ENCODE measurements at regions not wholly inside any gene's neighbourhood (a gene's known extent, or its start where the extent isn't known, plus 50 kb on each side); places are given as distances from the start of the nearest gene placed in this dataset.

DNA sequence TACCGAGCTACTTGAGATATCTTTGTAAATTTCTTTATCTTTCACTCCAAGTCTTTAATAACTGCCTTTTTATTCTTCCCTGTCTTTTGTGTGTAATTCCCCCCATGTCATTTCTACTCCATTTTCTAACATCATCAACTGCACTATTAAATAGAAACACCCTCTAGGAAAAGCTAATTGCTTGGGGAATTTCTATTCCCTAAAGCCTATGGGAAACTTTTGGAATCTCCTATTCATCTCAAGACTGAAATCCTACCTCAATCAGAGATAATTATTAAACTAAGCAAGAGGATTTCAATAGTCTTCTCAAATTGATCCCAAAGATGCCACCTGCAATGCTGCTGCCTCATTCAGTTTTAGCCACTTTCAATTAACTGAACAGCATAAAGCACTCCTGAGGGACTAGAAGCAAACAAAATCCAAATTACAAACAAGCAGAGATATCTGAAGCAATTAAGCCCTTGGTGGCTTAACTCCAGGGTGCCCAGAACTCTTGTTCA, 598.7 kb downstream of the IGSF11 start:
- no peak for DNase-seq (ENCODE audit: low spot score)

DNA sequence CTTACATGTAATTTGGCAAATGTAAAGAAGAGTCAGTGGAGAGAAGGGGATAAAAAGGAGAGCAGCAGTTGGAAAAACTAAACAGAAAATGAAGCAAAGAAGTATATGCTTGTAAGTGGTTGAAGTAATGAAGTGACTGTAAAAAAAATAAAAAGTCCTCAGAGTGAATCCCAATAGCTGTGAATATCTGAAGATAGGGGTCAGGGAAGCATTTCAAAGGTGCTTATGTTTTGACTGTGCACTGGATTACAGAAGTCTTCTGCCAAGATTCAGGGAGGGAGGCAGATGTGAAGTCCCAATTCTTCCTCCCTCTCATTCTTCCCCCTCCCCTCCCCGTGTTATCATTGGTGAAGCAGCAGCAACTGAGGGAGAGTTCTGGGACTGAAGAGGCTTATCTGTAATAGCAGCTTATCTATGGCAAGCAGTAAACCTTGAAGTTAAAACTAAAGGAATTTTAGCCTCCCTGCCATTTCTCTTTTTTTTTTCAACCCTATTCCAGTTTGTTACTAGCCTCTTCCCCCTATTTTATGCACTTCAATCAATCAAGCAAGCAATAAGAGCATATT, 597.9 kb downstream of the IGSF11 start:
- DNase-seq (ENCODE audit: low spot score): no peak

DNA sequence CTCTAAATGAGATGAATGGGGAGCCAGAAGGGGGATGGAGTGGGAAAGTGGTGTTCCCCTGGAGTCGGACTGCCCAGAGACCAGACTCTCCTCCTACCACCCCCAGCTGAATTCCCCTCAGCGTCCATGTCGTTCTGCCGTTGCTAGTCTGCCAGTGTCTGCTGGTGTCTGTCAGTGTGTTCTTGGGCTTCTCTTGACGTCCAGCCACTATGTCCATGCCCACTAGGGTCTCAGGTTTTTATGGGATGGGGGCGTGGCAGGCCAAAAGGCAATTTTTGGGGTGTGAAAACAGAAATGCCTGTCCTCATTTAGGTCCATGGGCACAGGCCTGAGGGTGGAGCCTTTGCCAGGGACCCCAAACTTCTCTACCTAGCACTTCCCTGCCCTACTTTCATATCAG, 589.6 kb downstream of the IGSF11 start:
- DNase-seq (ENCODE audit: low spot score): no peak

DNA sequence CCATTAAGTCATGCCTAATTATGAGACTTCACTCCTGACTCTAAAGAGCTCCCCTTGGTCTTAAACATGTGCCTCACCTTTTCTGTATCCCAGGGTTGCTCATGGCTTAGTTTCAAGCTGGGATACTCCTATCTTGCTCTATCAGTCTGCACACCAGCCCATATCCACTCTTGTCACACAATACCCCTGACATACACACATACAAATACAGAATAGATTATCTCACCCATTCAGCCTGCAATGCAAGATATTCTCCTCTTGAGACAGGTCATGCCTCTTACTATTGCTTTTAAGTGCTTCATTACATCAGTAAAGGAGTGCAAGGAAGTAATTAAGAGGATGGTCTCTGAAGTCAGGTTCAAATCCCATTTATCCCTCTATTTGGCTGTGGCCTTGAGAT, 587.3 kb downstream of the IGSF11 start:
- no peak for DNase-seq (ENCODE audit: low spot score)

DNA sequence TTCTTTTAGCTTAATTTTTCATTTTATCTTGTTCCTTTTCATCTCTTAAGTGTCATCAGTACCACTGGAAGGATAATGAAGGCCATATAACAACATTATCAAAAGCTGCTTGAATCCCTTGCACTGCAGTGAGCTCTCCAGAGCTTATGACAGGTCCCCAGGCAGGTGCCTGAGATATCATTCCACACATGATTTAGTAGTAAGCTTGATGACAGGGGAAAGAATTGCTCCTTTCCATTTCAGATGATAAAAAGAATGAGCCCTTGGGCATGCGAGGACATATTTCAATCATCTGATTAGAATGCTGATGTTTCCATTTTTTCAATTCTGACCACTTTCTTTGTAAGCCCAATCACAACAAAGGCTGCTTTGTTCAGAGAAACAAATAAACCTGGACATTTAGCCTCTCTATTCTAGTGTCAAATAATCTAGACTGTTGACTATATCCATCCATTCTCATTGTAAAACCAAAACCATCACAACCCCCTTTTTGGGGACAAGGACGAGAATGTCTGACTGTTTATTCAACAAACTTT, 567.8 kb downstream of the IGSF11 start:
- DNase-seq (ENCODE audit: low spot score): no peak

DNA sequence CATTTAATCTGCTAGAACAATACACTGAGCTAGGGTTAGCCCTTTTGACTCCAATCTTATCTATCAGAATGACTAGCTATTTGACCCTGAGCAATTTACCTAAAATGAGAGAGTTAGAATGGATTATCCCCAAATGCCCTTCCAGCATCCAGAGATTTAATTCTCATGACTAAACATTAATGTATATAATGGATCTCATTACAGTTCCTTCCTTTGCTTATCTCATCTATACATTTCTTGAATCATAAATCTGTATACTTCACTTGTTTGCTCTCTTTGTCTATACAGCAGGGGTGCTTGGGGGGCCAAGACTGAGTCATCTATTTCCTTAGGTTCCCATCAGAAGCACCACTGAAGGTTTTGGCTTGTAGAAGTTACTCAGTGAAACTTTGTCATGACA, 565.8 kb downstream of the IGSF11 start:
- DNase-seq (ENCODE audit: low spot score): no peak

DNA sequence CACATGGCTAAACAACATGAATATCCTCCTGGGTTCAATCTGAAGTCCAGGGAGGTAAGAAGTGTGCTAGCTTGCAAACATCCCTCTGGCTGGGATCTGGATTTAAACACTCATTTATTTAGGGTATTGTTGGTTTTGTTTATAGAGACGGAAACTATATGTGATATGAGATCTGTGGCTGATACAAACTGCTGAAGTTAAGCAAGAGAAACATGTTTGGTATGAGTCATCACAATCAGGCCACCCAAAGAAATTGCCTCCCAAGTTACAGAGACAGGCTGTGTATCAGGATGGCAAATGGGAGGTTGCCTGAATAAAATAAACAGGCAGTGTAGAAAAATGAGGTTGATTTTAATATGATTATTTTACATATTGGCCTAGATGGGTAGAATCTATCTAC, 562.1 kb downstream of the IGSF11 start:
- DNase-seq (ENCODE audit: low spot score): no peak

DNA sequence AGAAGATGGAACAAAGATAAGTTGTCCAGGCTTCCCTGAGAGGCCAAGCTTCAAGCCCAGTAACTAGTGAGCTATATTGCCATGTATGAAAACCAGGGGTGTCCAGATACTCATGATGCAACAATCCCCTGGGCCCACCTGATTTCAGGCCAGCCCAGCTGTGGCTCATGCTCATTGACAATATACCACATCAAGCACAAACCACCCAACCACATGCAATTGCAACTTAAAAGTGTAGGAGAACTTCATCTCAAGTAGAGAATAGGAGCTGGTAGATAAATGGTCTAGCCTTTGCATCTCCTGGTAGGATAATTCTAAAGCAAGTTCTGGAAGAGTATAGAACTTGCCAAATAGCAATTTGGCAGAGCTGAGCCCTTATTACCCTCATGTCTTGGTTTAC, 561.3 kb downstream of the IGSF11 start:
- DNase-seq (ENCODE audit: low spot score): no peak

DNA sequence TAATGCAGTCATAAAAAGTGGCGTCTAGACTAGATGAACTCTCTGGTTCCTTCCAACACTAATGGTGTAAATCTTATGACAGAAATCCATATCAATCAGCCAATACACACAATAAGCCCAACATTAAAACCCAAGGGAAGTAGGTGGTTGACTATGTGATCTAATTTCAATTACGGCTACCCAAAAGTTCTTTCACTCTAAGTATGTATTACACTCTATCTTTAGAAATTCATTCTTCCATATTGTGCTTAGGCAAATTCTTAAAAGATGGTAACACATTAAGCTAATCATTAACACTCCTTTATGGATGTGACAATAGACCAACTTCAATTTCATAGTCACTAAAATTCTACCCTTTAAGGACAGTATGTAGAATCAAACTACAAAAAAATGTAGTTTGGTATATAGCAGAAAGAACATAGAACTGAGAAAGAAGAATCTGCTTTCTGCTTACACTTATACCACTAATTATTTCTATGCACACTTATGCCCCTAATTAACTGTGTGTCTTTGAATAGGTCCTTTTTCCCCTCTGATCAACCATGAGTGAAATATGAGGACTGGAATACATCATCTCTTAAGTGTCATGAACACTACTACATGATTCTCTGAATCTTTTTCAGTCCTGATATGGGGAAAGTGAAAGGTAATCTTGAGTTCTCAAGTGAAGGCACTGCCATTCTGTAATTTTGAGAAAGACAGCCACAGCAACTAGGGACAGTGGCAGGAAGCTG, 557.6 kb downstream of the IGSF11 start:
- no peak for DNase-seq (ENCODE audit: low spot score)

DNA sequence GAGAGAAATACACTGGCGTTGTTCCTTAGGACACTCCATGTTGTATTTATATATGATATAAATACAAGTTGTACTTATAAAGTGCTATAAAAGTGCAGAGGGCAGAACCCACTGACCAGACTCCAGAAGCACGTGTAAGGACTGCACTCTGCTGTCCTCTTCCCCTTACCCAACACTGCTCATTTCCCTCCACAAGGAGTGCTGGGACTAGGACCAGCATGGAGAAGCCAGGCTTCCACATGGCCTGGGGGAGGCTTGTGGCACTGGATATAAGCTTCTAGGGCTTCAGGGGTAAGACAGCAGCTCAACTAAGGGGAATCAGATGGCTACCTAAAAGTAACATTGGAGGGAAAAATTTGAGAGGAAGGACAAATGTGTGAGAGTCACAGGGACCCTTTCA, 556.9 kb downstream of the IGSF11 start:
- DNase-seq (ENCODE audit: low spot score): no peak

DNA sequence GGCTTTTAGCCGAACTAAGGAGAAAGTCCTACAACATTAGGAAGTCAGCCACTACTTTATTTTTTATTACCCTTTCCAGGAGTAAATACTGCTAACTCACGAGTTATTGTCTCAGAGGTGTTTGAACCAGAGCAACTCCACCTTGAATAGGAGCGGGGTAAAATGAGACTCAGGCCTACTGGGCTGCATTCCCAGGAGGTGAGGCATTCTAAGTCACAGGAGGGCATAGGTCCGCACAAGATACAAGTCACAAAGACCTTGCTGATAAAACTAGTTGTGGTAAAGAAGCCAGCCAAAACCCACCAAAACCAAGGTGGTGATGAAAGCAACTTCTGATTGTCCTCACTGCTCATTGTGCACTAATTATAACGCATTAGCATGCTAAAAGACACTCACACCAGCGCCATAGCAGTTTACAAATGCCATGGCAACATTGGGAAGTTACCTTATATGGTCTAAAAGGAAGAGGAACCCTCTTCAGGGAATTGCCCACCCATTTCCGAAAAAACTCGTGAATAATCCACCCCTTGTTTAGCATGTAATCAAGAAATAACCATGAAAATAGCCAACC, 555.9 kb downstream of the IGSF11 start:
- no peak for DNase-seq (ENCODE audit: low spot score)

DNA sequence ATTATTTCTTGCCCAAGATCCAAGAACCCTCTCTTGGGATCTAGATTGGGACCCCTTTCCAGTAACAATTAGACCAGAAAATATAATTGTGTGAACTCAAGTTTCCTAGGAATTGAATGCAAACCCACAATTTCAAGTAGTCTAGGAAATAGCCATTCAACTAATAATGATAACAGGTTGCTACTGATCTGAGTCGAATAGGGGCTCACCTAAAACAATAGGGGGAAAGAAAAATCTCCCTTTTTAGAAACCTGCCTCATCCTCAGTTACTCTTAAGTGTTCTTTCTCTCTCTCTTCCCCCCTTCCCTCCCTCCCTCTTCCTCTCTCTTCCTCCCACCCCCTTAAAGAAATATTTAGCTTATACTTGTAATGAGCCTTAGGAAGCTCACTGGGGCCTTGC, 555.3 kb downstream of the IGSF11 start:
- DNase-seq (ENCODE audit: low spot score): no peak

DNA sequence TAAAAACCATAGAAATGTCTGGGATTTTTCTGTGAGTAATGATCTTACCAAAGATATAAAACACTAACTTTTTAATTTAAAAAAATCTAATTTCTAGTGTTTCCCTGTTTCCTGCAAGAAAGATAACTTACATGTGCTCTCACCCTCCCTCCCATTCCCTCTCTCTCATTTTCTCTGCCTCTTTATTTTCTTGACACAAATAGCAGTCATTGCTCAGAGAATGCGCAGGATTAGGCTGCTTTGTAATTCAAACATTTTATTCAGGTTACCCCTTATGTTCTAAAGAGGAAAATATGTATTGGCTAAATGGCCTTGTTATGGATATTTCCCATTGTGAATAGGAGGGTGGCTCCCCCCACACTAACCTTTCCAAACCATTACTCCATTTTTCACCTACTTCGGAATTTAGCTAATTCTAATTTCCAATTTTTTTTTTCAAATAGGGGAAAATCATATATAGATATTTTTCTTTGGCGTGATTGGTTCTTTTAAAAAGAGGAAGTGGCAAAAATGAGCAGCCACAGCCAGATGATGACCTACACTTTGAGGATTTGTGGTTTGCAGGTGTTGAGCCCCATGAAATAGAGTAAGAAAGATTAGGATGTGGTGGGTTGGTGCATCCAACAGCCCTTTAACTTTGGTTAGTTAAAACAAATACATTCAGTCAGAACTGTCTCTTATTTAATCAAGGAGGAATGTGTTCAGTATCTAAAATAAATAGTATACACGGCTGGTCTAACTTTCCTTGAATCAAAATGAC, 554.4 kb downstream of the IGSF11 start:
- DNase-seq (ENCODE audit: low spot score): no peak

DNA sequence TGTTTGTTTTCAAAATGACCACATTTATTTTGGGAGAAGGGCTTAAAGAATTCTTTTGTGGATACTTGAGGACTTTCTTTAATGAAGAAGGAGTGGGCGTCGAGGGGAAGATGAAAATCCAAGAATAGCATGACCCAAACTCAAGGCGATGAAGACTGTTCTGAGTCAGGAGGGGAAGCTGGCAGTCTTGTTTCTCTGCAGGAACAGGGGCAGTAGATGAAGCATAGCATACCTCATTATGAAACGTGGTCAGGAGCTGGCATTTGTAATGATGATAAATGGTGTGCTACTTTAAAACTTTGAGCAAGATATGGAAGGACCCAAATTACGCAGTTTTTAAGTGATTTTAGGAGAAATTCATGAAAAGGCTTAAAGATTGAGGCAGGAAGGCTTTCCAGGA, 549.0 kb downstream of the IGSF11 start:
- no peak for DNase-seq (ENCODE audit: low spot score)

DNA sequence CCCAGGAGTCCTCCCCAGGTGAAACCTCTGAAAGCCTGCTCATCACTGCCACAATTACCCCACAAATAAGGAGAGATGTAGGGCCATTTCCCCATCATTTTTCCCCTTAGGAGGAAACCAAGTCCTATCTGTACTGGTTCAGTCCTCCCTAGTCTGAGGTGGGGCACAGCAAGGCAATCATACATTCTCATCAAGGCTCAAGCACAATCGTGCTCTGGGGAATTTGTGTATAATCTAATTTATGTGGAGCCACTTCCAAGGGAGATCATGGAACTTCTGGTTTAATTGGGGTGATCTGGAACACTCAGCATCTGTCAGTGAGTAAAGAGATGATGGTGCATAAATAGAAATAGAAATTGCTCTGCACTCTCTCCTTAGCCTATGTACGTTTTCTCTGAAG, 546.9 kb downstream of the IGSF11 start:
- no peak for DNase-seq (ENCODE audit: low spot score)

DNA sequence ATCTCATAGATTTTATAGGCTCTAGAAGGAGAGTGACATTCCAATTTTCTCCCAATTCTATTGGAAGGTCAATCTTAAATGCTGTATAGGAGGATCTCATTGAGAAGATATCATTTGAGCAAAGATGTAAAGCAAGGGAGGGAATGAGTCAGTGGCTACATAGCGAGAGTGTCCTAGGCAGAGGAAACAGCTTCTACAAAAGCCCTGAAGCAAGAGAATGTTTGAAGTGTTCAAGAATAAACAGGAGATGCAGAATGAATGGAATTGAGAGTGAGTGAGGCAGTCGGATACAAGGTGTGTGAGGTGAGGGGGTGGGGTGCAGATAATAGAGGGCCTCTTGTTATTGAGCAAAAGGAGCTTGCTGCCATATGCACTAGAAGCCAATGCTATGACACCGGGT, 545.9 kb downstream of the IGSF11 start:
- no peak for DNase-seq (ENCODE audit: low spot score)

DNA sequence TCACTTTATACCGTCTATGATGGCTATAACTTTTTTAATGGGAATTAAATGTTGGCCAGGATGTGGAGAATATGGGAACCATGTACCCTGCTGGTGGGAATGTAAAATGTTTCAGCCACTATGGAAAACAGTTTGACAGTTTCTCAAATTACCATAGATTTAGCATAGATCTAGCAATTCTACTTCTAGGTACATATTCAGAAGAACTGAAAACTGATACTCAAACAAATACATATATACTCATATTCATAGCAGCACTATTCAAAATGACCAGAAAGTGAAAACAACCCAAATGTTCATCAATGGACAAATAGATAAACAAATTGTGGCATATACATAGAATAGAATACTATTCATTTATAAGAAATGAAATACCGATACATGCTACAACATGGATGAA, 539.4 kb downstream of the IGSF11 start:
- DNase-seq (ENCODE audit: low spot score): no peak

DNA sequence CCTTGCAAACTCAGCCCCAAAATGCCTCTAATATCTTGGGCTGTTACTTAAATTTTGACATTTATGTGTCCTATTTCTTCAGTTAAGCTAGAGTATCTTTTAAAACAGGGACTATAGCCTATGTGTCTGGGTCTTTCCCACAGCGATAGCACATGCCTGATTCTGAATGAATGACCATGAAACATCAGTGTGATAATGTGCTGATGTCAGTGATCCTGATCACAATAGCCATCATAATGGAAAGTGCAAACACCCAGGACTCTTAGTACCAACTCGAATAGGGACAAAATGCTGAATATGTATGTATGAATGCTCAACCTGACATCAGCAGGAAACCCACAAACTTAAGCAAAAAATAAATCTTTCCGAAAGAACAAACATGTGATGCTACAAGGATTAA, 537.4 kb downstream of the IGSF11 start:
- no peak for DNase-seq (ENCODE audit: low spot score)

DNA sequence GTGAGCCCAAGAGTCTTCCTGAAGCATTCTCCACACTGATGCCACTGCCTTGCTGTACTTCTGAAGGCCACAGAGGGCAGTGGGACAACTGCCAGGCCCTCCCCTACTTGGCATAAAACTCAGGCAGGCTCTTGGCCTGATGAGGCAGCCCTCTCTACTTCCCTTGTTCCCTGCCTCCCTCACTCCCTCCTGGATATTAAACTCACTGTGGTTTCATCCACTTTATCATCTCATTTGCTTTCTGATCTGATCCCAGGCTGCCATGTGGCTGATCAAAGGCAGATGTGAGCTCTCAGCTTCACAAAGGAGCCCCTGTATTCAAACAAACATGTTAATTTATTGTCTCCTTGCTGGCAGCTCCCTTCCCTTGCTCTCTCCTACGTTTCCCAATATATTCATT, 533.5 kb downstream of the IGSF11 start:
- DNase-seq (ENCODE audit: low spot score): no peak

DNA sequence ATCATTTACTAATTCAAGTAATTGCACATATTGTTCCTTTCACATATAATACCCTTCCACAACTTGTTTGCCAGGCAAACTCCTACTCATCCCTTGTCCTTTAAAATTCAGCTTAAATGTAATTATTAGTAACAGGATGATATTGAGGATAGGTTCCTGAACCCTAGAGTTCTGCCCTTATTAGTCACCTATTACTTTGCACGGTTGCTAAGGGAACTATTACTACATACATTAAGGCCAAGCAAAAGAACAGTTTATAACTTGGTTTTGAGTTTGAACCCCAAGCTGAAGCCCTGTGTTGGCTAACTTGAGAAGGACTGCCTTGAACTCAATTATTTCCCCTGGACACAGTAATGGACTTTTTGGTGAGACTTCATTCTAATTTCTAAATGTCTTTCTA, 529.7 kb downstream of the IGSF11 start:
- no peak for DNase-seq (ENCODE audit: low spot score)

DNA sequence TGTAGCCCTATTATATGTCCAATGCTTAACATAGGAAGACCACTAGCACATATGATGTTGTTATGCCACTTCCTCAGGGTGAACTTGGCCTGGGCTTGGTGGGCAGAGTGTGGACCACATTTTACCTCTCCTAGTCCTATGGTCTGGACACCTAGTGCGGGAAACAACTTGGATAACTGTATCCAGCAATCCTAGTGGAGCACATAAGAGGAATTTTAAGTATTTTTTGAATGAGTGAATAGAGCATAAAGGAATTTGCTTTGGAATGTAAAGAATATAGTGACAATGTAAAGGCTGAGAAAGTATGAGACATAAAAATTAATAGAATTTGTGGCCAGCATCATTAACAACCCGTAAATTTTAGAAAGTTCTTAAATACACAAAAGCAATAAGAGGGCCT, 528.9 kb downstream of the IGSF11 start:
- DNase-seq (ENCODE audit: low spot score): no peak

DNA sequence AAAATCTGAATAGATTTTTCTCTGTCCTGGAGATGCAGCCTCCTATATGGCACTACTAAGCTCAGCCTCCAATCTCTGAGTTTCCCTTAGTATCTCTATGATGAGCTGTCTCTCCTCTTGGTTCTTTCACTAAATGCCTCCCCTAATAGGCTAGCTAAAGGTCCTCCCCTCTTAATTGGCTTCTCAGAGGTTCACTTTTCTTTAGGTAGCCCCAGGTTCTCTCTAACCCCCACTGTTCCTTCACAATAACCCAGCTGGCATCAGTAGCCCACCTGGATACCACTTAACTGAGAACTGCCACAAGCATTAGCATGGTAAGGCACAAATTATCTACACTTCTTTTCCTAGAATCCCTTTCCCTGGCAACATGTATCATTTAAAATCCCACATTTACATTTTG, 523.2 kb downstream of the IGSF11 start:
- DNase-seq (ENCODE audit: low spot score): no peak

DNA sequence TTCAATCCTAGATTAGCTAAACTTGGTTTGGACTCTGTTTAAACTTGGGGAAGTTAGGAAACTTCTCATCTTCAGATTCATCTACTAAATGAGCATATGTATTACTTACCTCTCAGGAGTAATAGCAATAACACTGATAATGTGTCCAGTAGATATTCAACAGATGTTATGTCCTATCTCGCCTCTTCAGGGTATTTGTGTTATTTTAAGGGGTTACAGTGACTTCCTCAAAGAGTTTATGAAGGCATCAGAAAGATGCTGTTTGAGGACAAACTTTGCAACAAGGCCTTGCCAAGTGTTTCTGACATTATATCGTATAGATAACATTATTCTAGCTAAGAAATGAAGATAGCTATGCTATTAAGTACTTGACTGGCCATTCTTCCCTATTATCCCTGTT, 522.3 kb downstream of the IGSF11 start:
- no peak for DNase-seq (ENCODE audit: low spot score)

Measured in activated CD4-positive, alpha-beta T cell treated with anti-CD3 and anti-CD28 coated beads, Interleukin-2, Interleukin-4, amounts not matched to agents 100 ng/mL and 50 ng/mL, durations not matched to agents 16 hours and 8 hours (primary cell).